Kidney (tissue), 13 donors: ENCODE measurements at regions not wholly inside any gene's neighbourhood (a gene's known extent, or its start where the extent isn't known, plus 50 kb on each side); places are given as distances from the start of the nearest gene placed in this dataset.
A peak's percentile ranks its signal among the peaks of the same experiment; 100 is the strongest.

Source experiments
- DNase-seq, 5 donors: peaks; one replicate each; pipeline ENCODE4 v3.0.0-alpha.2; 2013 to 2020
- FAIRE-seq: peaks from 2 replicates; lab custom pipeline; 2012; peaks lifted over from hg19 to GRCh38; lab: Jason Lieb, UNC
- H3K27ac ChIP-seq, 2 donors: one replicate each; pipeline ENCODE4 v1.7.0; 2013; ENCODE audit warnings: low read depth in 2 of 2, low read length in 2 of 2, inconsistent platforms in 1 of 2
- H3K27me3 ChIP-seq: one replicate; pipeline ENCODE4 v1.7.1; 2013; ENCODE audit warnings: low read length, inconsistent platforms; ENCODE audit not compliant: control insufficient read depth, insufficient read depth
- H3K36me3 ChIP-seq, 3 donors: one replicate each; pipeline versions ENCODE4 v1.7.0 to v1.7.1; 2013; ENCODE audit warnings: low read length in 3 of 3, control low read depth in 1 of 3, inconsistent platforms in 1 of 3; ENCODE audit not compliant: insufficient read depth in 3 of 3, control insufficient read depth in 2 of 3
- H3K4me1 ChIP-seq, 3 donors: one replicate each; pipeline versions ENCODE4 v1.7.0 to v1.7.1; 2013; ENCODE audit warnings: low read length in 3 of 3, inconsistent platforms in 1 of 3, low read depth in 1 of 3; ENCODE audit not compliant: control insufficient read depth in 2 of 3, insufficient read depth in 2 of 3
- H3K4me3 ChIP-seq, 3 donors: one replicate each; pipeline versions ENCODE4 v1.7.0 to v1.8.1; 2013; ENCODE audit warnings: low read length in 3 of 3, control low read depth in 1 of 3, inconsistent platforms in 1 of 3
- H3K9ac ChIP-seq, 3 donors: one replicate each; pipeline versions ENCODE4 v1.7.0 to v1.7.1; 2013; ENCODE audit warnings: low read length in 3 of 3, control low read depth in 1 of 3, inconsistent platforms in 1 of 3
- H3K9me3 ChIP-seq, 3 donors: one replicate each; pipeline versions ENCODE4 v1.7.0 to v1.7.1; 2013; ENCODE audit warnings: low read length in 3 of 3, control low read depth in 1 of 3, inconsistent platforms in 1 of 3; ENCODE audit not compliant: control insufficient read depth in 2 of 3, insufficient read depth in 1 of 3
- intact Hi-C: fragments of 100-400 bp; cut with DNase I; formaldehyde crosslinking; loops from one replicate; pipeline ENCODE4 v1.11.1; 2022
- TF ChIP-seq, protein P1 (sequence below): IDR thresholded peaks from 3 replicates; pipeline ENCODE4 v1.5.1; 2012; ENCODE audit warnings: mild to moderate bottlenecking, moderate library complexity, borderline replicate concordance; ENCODE audit not compliant: insufficient read depth; ENCODE audit errors: extremely low read depth
- donor health status: control.
- donor health status: control.
- donor health status: control.
- donor health status: control.
- donor health status: control.
- donor health status: DM: yes; HTN: yes; CAD: no.
- donor health status: Normal renal cell carcinoma (clear cell type).

DNA sequence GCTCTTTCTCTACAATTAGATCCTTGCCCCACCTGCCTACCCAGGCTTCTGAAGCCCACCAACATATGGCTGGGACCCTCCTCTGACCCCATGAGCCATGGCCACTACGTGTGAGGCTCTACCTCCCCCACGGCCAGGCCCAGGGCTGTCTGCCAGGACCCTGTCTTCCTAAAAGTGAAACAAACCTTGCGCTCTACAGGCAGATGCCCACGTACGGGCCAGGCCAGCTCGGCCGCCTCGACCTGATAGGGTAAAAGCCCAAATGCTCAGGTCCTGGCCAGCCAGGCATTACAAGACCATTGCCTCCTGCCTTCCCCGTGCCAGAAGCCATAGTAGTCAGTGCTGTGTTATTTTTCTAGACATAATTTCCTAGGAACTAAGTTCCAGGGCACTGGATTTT is 1496.4 kb downstream of the BRD1 start:
- Histone ChIP-seq H3K27me3 (no peaks in the 10 kb centered on the region), H3K27ac (no peak overlapping the region)
- FAIRE-seq, result no peak

DNA sequence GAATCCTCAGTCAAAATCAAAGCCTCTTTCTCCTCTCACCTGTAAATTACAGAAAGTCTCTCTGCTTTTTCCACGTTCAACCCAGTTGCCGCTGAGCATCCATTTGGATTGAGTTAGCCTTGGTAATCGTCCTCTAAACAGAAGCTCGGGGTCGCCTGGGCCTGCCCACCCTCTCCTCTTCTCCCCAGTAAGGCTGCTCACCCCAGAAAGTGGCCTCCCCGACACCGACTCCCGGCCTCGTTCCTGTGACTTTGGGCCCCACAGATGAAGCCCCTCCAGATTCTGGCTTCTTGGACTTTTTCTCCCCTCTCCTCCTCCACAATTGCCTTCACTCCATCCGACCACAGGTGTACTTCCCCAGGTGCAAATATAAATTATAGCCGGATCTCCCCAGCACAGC is 1500.0 kb downstream of the BRD1 start:
- no peaks in the 10 kb centered on the region for H3K27me3 ChIP-seq
- TF ChIP-seq, protein P1, sequence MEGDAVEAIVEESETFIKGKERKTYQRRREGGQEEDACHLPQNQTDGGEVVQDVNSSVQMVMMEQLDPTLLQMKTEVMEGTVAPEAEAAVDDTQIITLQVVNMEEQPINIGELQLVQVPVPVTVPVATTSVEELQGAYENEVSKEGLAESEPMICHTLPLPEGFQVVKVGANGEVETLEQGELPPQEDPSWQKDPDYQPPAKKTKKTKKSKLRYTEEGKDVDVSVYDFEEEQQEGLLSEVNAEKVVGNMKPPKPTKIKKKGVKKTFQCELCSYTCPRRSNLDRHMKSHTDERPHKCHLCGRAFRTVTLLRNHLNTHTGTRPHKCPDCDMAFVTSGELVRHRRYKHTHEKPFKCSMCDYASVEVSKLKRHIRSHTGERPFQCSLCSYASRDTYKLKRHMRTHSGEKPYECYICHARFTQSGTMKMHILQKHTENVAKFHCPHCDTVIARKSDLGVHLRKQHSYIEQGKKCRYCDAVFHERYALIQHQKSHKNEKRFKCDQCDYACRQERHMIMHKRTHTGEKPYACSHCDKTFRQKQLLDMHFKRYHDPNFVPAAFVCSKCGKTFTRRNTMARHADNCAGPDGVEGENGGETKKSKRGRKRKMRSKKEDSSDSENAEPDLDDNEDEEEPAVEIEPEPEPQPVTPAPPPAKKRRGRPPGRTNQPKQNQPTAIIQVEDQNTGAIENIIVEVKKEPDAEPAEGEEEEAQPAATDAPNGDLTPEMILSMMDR, result no peak
- no peaks in the 10 kb centered on the region for H3K4me1 ChIP-seq
- DNase-seq (peak in 1 of 5 donors; percentile 60), FAIRE-seq (no peak)
- intact Hi-C loops, result no loop called here
- no peak overlapping the region for H3K4me3 ChIP-seq
- H3K36me3 ChIP-seq, result no peaks in the 10 kb centered on the region
- no peak overlapping the region for H3K9ac ChIP-seq
- H3K9me3 ChIP-seq, result peaks cover 0 to 4% (median 0%) of the 10 kb centered on the region in 3 donors
- no peak overlapping the region for H3K27ac ChIP-seq

More for the DNA sequence above, 1496.4 kb downstream of the BRD1 start:
- intact Hi-C loops, result no loop called here
- H3K9ac ChIP-seq, result no peak overlapping the region
- H3K4me3 ChIP-seq, result no peak overlapping the region
- DNase-seq, result peak in 1 of 5 donors; percentile 58
- TF ChIP-seq, protein P1, result no peak
- no peaks in the 10 kb centered on the region for H3K36me3 ChIP-seq
- H3K4me1 ChIP-seq, result no peaks in the 10 kb centered on the region
- H3K9me3 ChIP-seq, result no peaks in the 10 kb centered on the region

DNA sequence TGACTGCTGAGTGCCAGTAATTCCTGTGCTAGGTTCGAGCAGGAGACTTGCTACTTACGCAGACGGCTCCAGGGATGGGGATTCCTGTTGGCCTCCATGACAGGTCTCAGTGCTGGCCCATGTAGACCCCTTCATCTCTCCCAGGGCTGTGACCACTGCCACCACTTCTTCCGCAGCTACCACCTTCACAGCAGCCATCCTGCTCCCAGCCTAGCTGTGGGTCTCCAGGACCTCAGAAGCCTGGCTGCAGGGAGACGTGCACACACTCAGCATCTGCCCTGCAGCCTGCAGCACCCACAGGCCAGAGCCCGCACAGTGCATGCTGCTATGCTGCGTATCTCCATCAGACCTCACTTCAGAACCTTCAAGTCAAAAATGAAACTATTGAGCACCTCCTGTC is 1503.9 kb downstream of the BRD1 start:
- FAIRE-seq (no peak), DNase-seq (peak in 1 of 5 donors; percentile 39)
- intact Hi-C loops, result no loop called here
- Histone ChIP-seq H3K9ac (no peak overlapping the region), H3K4me1 (no peaks in the 10 kb centered on the region), H3K27me3 (no peaks in the 10 kb centered on the region), H3K36me3 (no peaks in the 10 kb centered on the region), H3K9me3 (peaks cover 0 to 4% (median 0%) of the 10 kb centered on the region in 3 donors), H3K4me3 (no peak overlapping the region), H3K27ac (no peak overlapping the region)
- TF ChIP-seq, protein P1, result no peak

DNA sequence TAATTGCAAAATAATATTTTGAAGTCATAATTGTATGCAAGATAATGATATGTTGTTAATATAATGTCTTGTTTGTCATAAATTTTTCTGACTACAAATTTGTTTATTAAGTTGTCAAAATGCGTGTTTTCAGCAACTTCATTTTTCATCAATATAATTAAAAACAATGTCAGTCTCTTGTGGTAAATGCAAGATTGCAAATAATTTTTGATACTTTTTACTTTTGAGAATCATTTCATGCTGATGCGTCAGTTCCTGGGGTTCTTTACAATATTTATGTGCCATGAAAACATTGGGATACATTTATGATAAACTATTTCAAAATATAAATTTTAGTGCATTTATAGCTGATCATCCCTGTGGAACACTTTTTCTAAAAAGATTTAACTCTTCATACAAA is 1504.8 kb downstream of the BRD1 start:
- Histone ChIP-seq H3K4me1 (no peaks in the 10 kb centered on the region), H3K27me3 (no peaks in the 10 kb centered on the region), H3K9me3 (peaks cover 0 to 4% (median 0%) of the 10 kb centered on the region in 3 donors), H3K4me3 (no peak overlapping the region), H3K27ac (no peak overlapping the region), H3K36me3 (no peaks in the 10 kb centered on the region), H3K9ac (no peak overlapping the region)
- TF ChIP-seq, protein P1, result no peak
- no peak for DNase-seq
- FAIRE-seq, result peak; percentile 78
- intact Hi-C loops, result no loop called here
